ENCODE measurements at regions not wholly inside any gene's neighbourhood (a gene's known extent, or its start where the extent isn't known, plus 50 kb on each side); places are given as distances from the start of the nearest gene placed in this dataset.

- TF ChIP-seq CTCF (IDR thresholded peaks at IDR 0.05) = no peak
- TF ChIP-seq POLR2A (IDR thresholded peaks at IDR 0.05) = no peak
- TF ChIP-seq EP300 (IDR thresholded peaks at IDR 0.05) = no peak
Observed at GRCh38 chr2:174682007-174682577, 82.2 kb downstream of the CHRNA1 start.
